ENCODE measurements at regions not wholly inside any gene's neighbourhood (a gene's known extent, or its start where the extent isn't known, plus 50 kb on each side); places are given as distances from the start of the nearest gene placed in this dataset.

- H3K36me3 ChIP-seq (ENCODE audit: control insufficient read depth, insufficient read depth, low read length): no peaks in the 10 kb centered on the region
- ChIA-PET POLR2A (no interaction called here), CTCF (ENCODE audit: low intra/inter-chr PET ratio) (no interaction called here)
- no peak overlapping the region for H3K27ac ChIP-seq (ENCODE audit: extremely low read depth, low read depth, low read length)
- DNase-seq (ENCODE audit: extremely low read depth in 1 of 4, low spot score in 3 of 4) (no peak), FAIRE-seq (no peak), ATAC-seq (no peak)
- no peak overlapping the region for H2AFZ ChIP-seq (ENCODE audit: low read depth, low read length)
- no peak overlapping the region for H3K9ac ChIP-seq (ENCODE audit: insufficient read depth in 1 of 2, low read depth in 2 of 2, low read length in 2 of 2)
- no peaks in the 10 kb centered on the region for H3K27me3 ChIP-seq (ENCODE audit: control insufficient read depth in 2 of 2, insufficient read depth in 2 of 2, low read length in 2 of 2)
- no TSS peak for BruUV-seq (replicated peaks)
- no peaks in the 10 kb centered on the region for H3K9me3 ChIP-seq (replicated peaks; ENCODE audit: control insufficient read depth, insufficient read depth, low read depth, low read length)
- H3K9me1 ChIP-seq (ENCODE audit: control insufficient read depth, insufficient read depth, low read length): no peaks in the 10 kb centered on the region
- no peaks in the 10 kb centered on the region for H4K20me1 ChIP-seq (replicated peaks; ENCODE audit: control insufficient read depth, insufficient read depth, low read length)
- intact Hi-C loops (cut with micrococcal nuclease) (no loop called here), in situ Hi-C loops (cut with MboI) (no loop called here)
- H3K4me1 ChIP-seq (replicated peaks in 1 of 2; ENCODE audit: control insufficient read depth in 2 of 2, insufficient read depth in 2 of 2, low read length in 2 of 2): no peaks in the 10 kb centered on the region
- no CpG with 5 or more reads among the region's 1 CpG for WGBS (ENCODE audit: insufficient coverage, low coverage, missing lambda C conversion rate)
- H3K79me2 ChIP-seq (ENCODE audit: control insufficient read depth, insufficient read depth, low read length): no peaks in the 10 kb centered on the region
- H3K4me3 ChIP-seq: no peak overlapping the region
- no peak overlapping the region for H3K4me2 ChIP-seq (ENCODE audit: insufficient read depth, low read length)
- TF ChIP-seq, protein P1, sequence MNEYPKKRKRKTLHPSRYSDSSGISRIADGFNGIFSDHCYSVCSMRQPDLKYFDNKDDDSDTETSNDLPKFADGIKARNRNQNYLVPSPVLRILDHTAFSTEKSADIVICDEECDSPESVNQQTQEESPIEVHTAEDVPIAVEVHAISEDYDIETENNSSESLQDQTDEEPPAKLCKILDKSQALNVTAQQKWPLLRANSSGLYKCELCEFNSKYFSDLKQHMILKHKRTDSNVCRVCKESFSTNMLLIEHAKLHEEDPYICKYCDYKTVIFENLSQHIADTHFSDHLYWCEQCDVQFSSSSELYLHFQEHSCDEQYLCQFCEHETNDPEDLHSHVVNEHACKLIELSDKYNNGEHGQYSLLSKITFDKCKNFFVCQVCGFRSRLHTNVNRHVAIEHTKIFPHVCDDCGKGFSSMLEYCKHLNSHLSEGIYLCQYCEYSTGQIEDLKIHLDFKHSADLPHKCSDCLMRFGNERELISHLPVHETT (CRISPR knock-in tag; conservative IDR thresholded peaks at IDR 0.05 in 1 of 2, IDR thresholded peaks at IDR 0.05 in 1 of 2): no peak
- no peak for TF ChIP-seq FOXA3 (CRISPR knock-in tag; conservative IDR thresholded peaks at IDR 0.05 in 1 of 2, IDR thresholded peaks at IDR 0.05 in 1 of 2)
- TF ChIP-seq POLR2A (conservative IDR thresholded peaks at IDR 0.05): no peak
- TF ChIP-seq NR2F6 (CRISPR knock-in tag; IDR thresholded peaks at IDR 0.05): no peak
- TF ChIP-seq, protein P2, sequence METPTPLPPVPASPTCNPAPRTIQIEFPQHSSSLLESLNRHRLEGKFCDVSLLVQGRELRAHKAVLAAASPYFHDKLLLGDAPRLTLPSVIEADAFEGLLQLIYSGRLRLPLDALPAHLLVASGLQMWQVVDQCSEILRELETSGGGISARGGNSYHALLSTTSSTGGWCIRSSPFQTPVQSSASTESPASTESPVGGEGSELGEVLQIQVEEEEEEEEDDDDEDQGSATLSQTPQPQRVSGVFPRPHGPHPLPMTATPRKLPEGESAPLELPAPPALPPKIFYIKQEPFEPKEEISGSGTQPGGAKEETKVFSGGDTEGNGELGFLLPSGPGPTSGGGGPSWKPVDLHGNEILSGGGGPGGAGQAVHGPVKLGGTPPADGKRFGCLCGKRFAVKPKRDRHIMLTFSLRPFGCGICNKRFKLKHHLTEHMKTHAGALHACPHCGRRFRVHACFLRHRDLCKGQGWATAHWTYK (CRISPR knock-in tag; IDR thresholded peaks at IDR 0.05): no peak
- no peak for TF ChIP-seq ZNF146 (CRISPR knock-in tag; IDR thresholded peaks at IDR 0.05; ENCODE audit: unreplicated experiment)
- TF ChIP-seq PHB (CRISPR knock-in tag; IDR thresholded peaks at IDR 0.05): no peak
- no peak for TF ChIP-seq RBM17 (IDR thresholded peaks at IDR 0.05; ENCODE audit: borderline replicate concordance, low read depth, low read length)
- TF ChIP-seq ZNF592 (IDR thresholded peaks at IDR 0.05): no peak
- TF ChIP-seq, protein P3, sequence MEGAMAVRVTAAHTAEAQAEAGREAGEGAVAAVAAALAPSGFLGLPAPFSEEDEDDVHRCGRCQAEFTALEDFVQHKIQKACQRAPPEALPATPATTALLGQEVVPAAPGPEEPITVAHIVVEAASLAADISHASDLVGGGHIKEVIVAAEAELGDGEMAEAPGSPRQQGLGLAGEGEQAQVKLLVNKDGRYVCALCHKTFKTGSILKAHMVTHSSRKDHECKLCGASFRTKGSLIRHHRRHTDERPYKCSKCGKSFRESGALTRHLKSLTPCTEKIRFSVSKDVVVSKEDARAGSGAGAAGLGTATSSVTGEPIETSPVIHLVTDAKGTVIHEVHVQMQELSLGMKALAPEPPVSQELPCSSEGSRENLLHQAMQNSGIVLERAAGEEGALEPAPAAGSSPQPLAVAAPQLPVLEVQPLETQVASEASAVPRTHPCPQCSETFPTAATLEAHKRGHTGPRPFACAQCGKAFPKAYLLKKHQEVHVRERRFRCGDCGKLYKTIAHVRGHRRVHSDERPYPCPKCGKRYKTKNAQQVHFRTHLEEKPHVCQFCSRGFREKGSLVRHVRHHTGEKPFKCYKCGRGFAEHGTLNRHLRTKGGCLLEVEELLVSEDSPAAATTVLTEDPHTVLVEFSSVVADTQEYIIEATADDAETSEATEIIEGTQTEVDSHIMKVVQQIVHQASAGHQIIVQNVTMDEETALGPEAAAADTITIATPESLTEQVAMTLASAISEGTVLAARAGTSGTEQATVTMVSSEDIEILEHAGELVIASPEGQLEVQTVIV (CRISPR knock-in tag; IDR thresholded peaks at IDR 0.05; ENCODE audit: borderline replicate concordance): no peak
- TF ChIP-seq, protein P4, sequence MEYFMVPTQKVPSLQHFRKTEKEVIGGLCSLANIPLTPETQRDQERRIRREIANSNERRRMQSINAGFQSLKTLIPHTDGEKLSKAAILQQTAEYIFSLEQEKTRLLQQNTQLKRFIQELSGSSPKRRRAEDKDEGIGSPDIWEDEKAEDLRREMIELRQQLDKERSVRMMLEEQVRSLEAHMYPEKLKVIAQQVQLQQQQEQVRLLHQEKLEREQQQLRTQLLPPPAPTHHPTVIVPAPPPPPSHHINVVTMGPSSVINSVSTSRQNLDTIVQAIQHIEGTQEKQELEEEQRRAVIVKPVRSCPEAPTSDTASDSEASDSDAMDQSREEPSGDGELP (CRISPR knock-in tag; IDR thresholded peaks at IDR 0.05; ENCODE audit: borderline replicate concordance): no peak
- no peak for TF ChIP-seq ELF2 (CRISPR knock-in tag; IDR thresholded peaks at IDR 0.05)
Observed at GRCh38 chr9:28735738-28736342, 1162.6 kb upstream of the C9orf72 start.

Measured in K562 (cell line).